HepG2 (cell line): ENCODE measurements at regions not wholly inside any gene's neighbourhood (a gene's known extent, or its start where the extent isn't known, plus 50 kb on each side); places are given as distances from the start of the nearest gene placed in this dataset.

ENCODE experiments used
- ATAC-seq: fragments of 200-7000 bp; cut with Tn5 transposase; 3 replicates; pipeline ENCODE4 v1.9.1; 2020; ENCODE audit warnings: mild to moderate bottlenecking, moderate library complexity
- BruUV-seq: library from RNA; stranded (reverse); fragments of 400-500 nt; replicated peaks from 2 replicates; lab custom pipeline; 2021; lab: Mats Ljungman, UMichigan
- CTCF ChIA-PET: fragments of 300-600 bp; formaldehyde crosslinking; extraction: SDS; loops from one replicate; lab custom pipeline; 2021; ENCODE audit warnings: low total read pairs, inconsistent platforms, low intra/inter-chr PET ratio; lab: Yijun Ruan, JAX
- POLR2A ChIA-PET: fragments of 350-600 bp; sonication (Branson Sonifier 250); formaldehyde crosslinking; loops from one replicate; lab custom pipeline; 2020; ENCODE audit warnings: antibody characterized with exemption, inconsistent platforms; lab: Yijun Ruan, JAX
- DNase-seq: peaks from one replicate; pipeline ENCODE4 v3.0.0-alpha.2; 2015; ENCODE audit warnings: low spot score
- FAIRE-seq: peaks from 3 replicates; lab custom pipeline; 2011; peaks lifted over from hg19 to GRCh38; lab: Jason Lieb, UNC
- H2AFZ ChIP-seq: one replicate; pipeline ENCODE4 v1.6.1; 2011; ENCODE audit warnings: low read length, inconsistent platforms
- H3K27ac ChIP-seq: fragments of 300-600 bp; 3 replicates; pipeline ENCODE4 v1.8.0; 2011; ENCODE audit warnings: mixed run types, mild to moderate bottlenecking, mixed read lengths, low read length, inconsistent platforms; ENCODE audit not compliant: insufficient read depth; ENCODE audit errors: extremely low read length
- H3K27me3 ChIP-seq, 2 experiments: fragments of 200-600 bp in 1 of 2; 2 replicates in 1 of 2; 3 replicates in 1 of 2; pipeline versions ENCODE4 v1.6.0 to v1.8.0; 2011; ENCODE audit warnings: low read length in 2 of 2, mild to moderate bottlenecking in 2 of 2, moderate library complexity in 2 of 2, inconsistent platforms in 1 of 2; ENCODE audit not compliant: insufficient read depth in 2 of 2, control insufficient read depth in 1 of 2
- H3K36me3 ChIP-seq, 2 experiments: fragments of 200-600 bp in 1 of 2; replicated peaks in 1 of 2; 2 replicates in 1 of 2; 3 replicates in 1 of 2; pipeline versions ENCODE4 v1.5.1 to v1.8.0; 2011; ENCODE audit warnings: low read length in 2 of 2, inconsistent platforms in 1 of 2; ENCODE audit not compliant: insufficient read depth in 2 of 2, control insufficient read depth in 1 of 2
- H3K4me1 ChIP-seq: 2 replicates; pipeline ENCODE4 v1.5.1; 2012; ENCODE audit warnings: low read length, inconsistent platforms; ENCODE audit not compliant: insufficient read depth
- H3K4me2 ChIP-seq: 2 replicates; pipeline ENCODE4 v1.6.0; 2011; ENCODE audit warnings: low read depth, low read length, inconsistent platforms
- H3K4me3 ChIP-seq, 3 experiments: fragments of 200-600 bp in 1 of 3; sonication (generic), shearing (Covaris generic) in 1 of 3; replicated peaks in 1 of 3; 2 replicates each; pipeline ENCODE4 v1.5.1; 2011 to 2016; ENCODE audit warnings: low read length in 3 of 3, inconsistent platforms in 2 of 3, low read depth in 2 of 3, mild to moderate bottlenecking in 2 of 3, control low read depth in 1 of 3, mixed read lengths in 1 of 3; ENCODE audit not compliant: insufficient read depth in 1 of 3
- H3K79me2 ChIP-seq: one replicate; pipeline ENCODE4 v1.6.1; 2011; ENCODE audit warnings: low read length, inconsistent platforms; ENCODE audit not compliant: insufficient read depth
- H3K9ac ChIP-seq: 2 replicates; pipeline ENCODE4 v1.6.0; 2011; ENCODE audit warnings: mild to moderate bottlenecking, low read depth, low read length, inconsistent platforms; ENCODE audit not compliant: insufficient read depth
- H3K9me3 ChIP-seq: 2 replicates; pipeline ENCODE4 v1.5.1; 2012; ENCODE audit warnings: mild to moderate bottlenecking, low read length
- H4K20me1 ChIP-seq: 2 replicates; pipeline ENCODE4 v1.6.0; 2011; ENCODE audit warnings: inconsistent platforms, mild to moderate bottlenecking, low read length, moderate library complexity; ENCODE audit not compliant: insufficient read depth
- ATF7-NPFF ChIP-seq: sonication (generic); formaldehyde crosslinking; IDR thresholded peaks from 2 replicates; pipeline ENCODE4 v1.8.1; 2023; ENCODE audit warnings: mild to moderate bottlenecking, low read depth, missing genetic modification reagents, moderate library complexity
- HNRNPK ChIP-seq: fragments of 200-400 bp; formaldehyde crosslinking; IDR thresholded peaks from 2 replicates; pipeline ENCODE4 v1.6.1; 2018; ENCODE audit warnings: low read length, low read depth, moderate library complexity, mild to moderate bottlenecking; ENCODE audit not compliant: poor library complexity, severe bottlenecking
- IRX3 ChIP-seq: sonication (generic); formaldehyde crosslinking; IDR thresholded peaks from 2 replicates; pipeline ENCODE4 v1.8.1; 2023; ENCODE audit warnings: mild to moderate bottlenecking, low read depth, missing genetic modification reagents, borderline replicate concordance
- MEIS1 ChIP-seq: sonication (generic); formaldehyde crosslinking; IDR thresholded peaks from 2 replicates; pipeline ENCODE4 v1.9.0; 2021; ENCODE audit warnings: mild to moderate bottlenecking, missing genetic modification reagents, moderate library complexity, borderline replicate concordance
- NFIC ChIP-seq: IDR thresholded peaks from 2 replicates; pipeline ENCODE4 v1.6.1; 2012; ENCODE audit warnings: mild to moderate bottlenecking, low read length, inconsistent platforms
- PTBP1 ChIP-seq: fragments of 200-400 bp; formaldehyde crosslinking; IDR thresholded peaks from 2 replicates; pipeline ENCODE4 v1.6.1; 2018; ENCODE audit warnings: low read length, low read depth; ENCODE audit not compliant: poor library complexity, severe bottlenecking
- RBM39 ChIP-seq: fragments of 200-400 bp; formaldehyde crosslinking; IDR thresholded peaks from one replicate; pipeline ENCODE4 v1.6.1; 2018; ENCODE audit warnings: antibody characterized with exemption, mild to moderate bottlenecking, low read depth, low read length; ENCODE audit not compliant: poor library complexity, severe bottlenecking
- RCOR2 ChIP-seq: IDR thresholded peaks from 2 replicates; pipeline ENCODE4 v1.6.1; 2016; ENCODE audit warnings: missing biosample characterization, missing genetic modification reagents
- RXRA ChIP-seq: sonication (generic); formaldehyde crosslinking; IDR thresholded peaks from 2 replicates; pipeline ENCODE4 v1.5.1; 2020; ENCODE audit warnings: missing genetic modification reagents
- SP4 ChIP-seq: sonication (generic); formaldehyde crosslinking; IDR thresholded peaks from 2 replicates; pipeline ENCODE4 v1.8.1; 2023; ENCODE audit warnings: mild to moderate bottlenecking, missing genetic modification reagents
- SRSF1 ChIP-seq: fragments of 200-400 bp; formaldehyde crosslinking; optimal IDR thresholded peaks from 2 replicates; pipeline ENCODE3; 2017; ENCODE audit warnings: mild to moderate bottlenecking, low read depth, low read length, moderate library complexity
- USF2 ChIP-seq, 2 experiments: sonication (generic) in 1 of 2; formaldehyde crosslinking in 1 of 2; IDR thresholded peaks; 2 replicates each; pipeline versions ENCODE4 v1.5.1 to v1.6.1; 2011 to 2020; ENCODE audit warnings: borderline replicate concordance in 1 of 2, low read depth in 1 of 2, low read length in 1 of 2, mild to moderate bottlenecking in 1 of 2, missing genetic modification reagents in 1 of 2, moderate library complexity in 1 of 2
- ZBTB8A ChIP-seq: sonication (generic); formaldehyde crosslinking; IDR thresholded peaks from 2 replicates; pipeline ENCODE4 v1.4.0; 2020; ENCODE audit warnings: mild to moderate bottlenecking, low read depth, missing genetic modification reagents, borderline replicate concordance
- ZNF329 ChIP-seq: sonication (generic); formaldehyde crosslinking; IDR thresholded peaks from 2 replicates; pipeline ENCODE4 v1.9.0; 2021; ENCODE audit warnings: low read depth, mild to moderate bottlenecking, missing genetic modification reagents
- ZNF33B ChIP-seq: sonication (generic); formaldehyde crosslinking; IDR thresholded peaks from 2 replicates; pipeline ENCODE4 v1.5.1; 2020; ENCODE audit warnings: mild to moderate bottlenecking, missing genetic modification reagents
- ZNF572 ChIP-seq: sonication (generic); formaldehyde crosslinking; IDR thresholded peaks from 2 replicates; pipeline ENCODE4 v1.5.1; 2020; ENCODE audit warnings: mild to moderate bottlenecking, missing genetic modification reagents
- whole genome bisulfite sequencing: methylation state at CpG from one replicate; pipeline ENCODE4 v1.1.6; 2017; ENCODE audit warnings: low lambda C conversion rate; 5-methylcytosine and 5-hydroxymethylcytosine counted together
- in situ Hi-C: cut with HindIII; loops from 2 replicates; pipeline ENCODE4 v1.10.0; 2017; ENCODE audit warnings: low pct_unique_long_range_greater_than_20kb; ENCODE audit not compliant: extremely low pct_ligation_motif_present
- intact Hi-C: fragments of 100-400 bp; cut with micrococcal nuclease; formaldehyde crosslinking; loops from one replicate; pipeline ENCODE4 v1.10.0; 2022; ENCODE audit not compliant: unreplicated experiment

- WGBS = 0% methylated on average over 4 of the region's 4 CpGs
- ChIA-PET CTCF (no interaction called here), POLR2A (no interaction called here)
- no peak for TF ChIP-seq SRSF1
- no peak for TF ChIP-seq ZBTB8A (CRISPR knock-in tag)
- no peak for TF ChIP-seq RCOR2
- TF ChIP-seq RXRA = no peak
- TF ChIP-seq ATF7-NPFF (CRISPR knock-in tag) = no peak
- TF ChIP-seq HNRNPK = no peak
- TF ChIP-seq ZNF572 (CRISPR knock-in tag) = no peak
- TF ChIP-seq RBM39 = no peak
- no peak for TF ChIP-seq SP4 (CRISPR knock-in tag)
- TF ChIP-seq ZNF329 (CRISPR knock-in tag) = no peak
- TF ChIP-seq USF2 (IDR thresholded peaks at IDR 0.05; ENCODE audit: low read depth, low read length) = no peak
- TF ChIP-seq USF2 (CRISPR knock-in tag; IDR thresholded peaks at IDR 0.05; ENCODE audit: borderline replicate concordance) = no peak
- no peak for TF ChIP-seq IRX3 (CRISPR knock-in tag)
- TF ChIP-seq MEIS1 (CRISPR knock-in tag) = no peak
- TF ChIP-seq ZNF33B (CRISPR knock-in tag) = no peak
- no peak for TF ChIP-seq NFIC
- no peak for TF ChIP-seq PTBP1
- Histone ChIP-seq H4K20me1 (no peaks in the 10 kb centered on the region), H3K9me3 (no peaks in the 10 kb centered on the region), H2AFZ (no peak overlapping the region), H3K27me3 (no peaks in the 10 kb centered on the region), H3K9ac (no peak overlapping the region), H3K27ac (no peak overlapping the region), H3K79me2 (no peaks in the 10 kb centered on the region), H3K4me1 (no peaks in the 10 kb centered on the region), H3K4me2 (no peak overlapping the region), H3K4me3 (no peak overlapping the region), H3K36me3 (no peaks in the 10 kb centered on the region)
- intact Hi-C loops (no loop called here), in situ Hi-C loops (no loop called here)
- DNase-seq (no peak), FAIRE-seq (no peak), ATAC-seq (no peak)
- no TSS peak for BruUV-seq
Observed at GRCh38 chr6:92566632-92567031, 852.7 kb downstream of the EPHA7 start.
